ENCODE measurements at regions not wholly inside any gene's neighbourhood (a gene's known extent, or its start where the extent isn't known, plus 50 kb on each side); places are given as distances from the start of the nearest gene placed in this dataset.
"Not testable (repeated sequence)": the region's sequence is repeated elsewhere in the genome, so short reads cannot be mapped to it uniquely, and the experiment has no call there.

DNA sequence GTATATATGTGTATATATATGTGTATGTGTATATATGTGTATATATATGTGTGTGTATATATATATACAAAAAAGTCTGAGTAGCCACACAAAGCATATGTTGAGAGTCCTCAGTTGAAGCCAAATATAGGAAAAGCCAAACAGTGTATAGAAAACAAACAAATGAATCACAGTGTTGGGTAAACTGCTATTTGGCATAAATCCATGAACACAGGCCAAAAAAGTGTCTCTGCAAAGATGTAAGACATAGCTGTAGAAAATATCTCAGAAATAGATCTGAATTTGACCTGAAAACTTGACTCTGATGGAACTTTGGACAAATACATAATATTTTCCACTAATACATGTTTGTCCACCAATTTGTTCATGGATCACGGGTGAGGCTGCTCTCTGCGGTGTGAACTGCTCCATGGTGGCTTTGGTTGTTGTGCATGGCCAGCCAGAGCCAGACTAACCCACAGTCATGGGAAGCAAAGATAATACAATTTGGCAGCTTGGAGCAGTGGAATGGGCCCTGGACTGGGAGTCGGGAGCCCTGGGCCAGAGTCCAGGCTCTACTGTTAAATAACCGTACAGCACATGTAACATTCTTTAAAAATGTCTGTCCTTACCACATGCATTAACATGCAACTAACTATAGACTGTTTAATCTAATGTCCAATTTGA is 76.9 kb upstream of the EED start:
- DNase-seq (ENCODE audit: low spot score in 2 of 2) (no peak), FAIRE-seq (no peak)

DNA sequence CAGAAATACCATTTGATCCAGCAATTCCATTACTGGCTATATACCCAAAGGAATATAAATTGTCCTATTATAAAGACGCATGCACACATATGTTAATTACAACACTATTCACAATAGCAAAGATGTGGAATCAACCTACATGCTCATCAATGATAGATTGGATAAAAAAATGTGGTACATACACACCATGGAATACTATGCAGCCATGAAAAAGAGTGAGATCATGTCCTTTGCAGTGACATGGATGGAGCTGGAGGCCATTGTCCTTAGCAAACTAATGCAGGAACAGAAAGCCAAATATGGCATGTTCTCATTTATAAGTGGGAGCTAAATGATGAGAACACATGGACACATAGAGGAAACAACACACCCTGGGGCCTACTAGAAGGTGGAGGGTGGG is 78.3 kb upstream of the EED start:
- DNase-seq (ENCODE audit: low spot score in 2 of 2); FAIRE-seq: not testable (repeated sequence)

DNA sequence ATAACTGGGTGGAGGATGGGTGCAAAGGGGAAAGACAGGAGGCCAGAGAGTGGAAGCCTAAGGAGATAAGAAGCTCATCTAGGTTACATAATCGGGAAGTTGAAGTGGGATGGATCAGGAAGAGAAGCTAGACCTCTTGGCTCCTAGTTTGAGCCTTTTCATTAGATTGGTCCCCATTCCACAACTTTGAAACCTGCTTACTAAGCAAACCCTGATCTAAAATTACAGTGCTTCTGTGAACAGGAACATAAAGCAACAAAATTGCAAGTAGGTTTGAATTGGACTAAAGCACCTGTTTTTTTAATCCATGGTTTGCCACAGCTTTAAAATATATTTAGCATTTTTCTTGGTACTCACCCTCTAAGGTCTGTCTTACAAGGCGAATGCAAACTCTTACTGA is 80.4 kb upstream of the EED start:
- FAIRE-seq (no peak), DNase-seq (ENCODE audit: low spot score in 2 of 2) (no peak)

DNA sequence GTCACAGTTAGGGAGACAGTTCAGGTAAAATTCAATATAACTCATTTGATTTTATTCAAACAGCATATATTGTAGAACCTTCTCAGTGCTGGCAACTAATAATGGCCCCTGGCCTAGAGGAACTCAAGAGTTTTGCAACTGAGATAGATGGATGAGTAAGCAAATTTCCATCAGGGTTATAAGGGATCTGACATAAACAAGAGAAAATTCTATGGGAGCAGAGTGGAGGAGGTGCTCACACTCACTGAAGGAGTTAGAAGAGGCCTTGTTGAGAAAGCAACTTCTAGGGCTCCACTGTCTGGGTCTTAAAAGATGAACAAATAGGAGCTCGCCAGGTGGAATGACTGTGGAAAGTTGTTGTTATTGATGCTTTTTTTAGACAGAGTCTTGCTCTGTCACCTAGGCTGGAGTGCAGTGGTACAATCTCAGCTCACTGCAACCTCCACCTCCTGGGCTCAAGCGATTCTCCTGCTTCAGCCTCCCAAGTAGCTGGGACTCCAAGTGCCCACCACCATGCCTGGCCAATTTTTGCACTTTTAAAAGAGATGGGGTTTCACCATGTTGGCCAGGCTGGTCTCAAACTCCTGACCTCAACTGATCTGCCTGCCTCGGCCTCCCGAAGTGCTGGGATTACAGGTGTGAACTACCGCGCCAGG is 81.2 kb upstream of the EED start:
- DNase-seq (ENCODE audit: low spot score in 2 of 2); FAIRE-seq: not testable (repeated sequence)

DNA sequence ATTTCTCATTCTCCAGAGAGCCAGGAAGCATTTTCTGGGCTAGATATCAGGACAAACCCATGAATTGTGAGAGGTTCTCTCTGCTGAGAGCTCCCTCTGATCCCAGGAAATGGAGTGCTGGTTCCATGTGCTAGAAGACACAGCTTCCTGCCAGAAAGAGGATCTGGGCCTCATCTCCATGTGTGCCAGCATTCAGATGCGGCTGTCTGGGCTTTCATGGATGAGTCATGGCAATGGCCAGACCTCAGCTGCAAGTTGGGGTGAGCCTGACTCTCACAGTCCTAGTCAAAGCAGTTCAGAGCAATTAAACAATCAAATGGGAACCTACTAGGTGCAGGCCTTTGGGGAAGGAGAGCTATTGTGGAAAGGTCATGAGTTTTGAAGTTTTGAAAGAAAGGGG is 82.3 kb upstream of the EED start:
- DNase-seq (ENCODE audit: low spot score in 2 of 2) (peak in 1 of 2 donors; percentile 29), FAIRE-seq (no peak)

DNA sequence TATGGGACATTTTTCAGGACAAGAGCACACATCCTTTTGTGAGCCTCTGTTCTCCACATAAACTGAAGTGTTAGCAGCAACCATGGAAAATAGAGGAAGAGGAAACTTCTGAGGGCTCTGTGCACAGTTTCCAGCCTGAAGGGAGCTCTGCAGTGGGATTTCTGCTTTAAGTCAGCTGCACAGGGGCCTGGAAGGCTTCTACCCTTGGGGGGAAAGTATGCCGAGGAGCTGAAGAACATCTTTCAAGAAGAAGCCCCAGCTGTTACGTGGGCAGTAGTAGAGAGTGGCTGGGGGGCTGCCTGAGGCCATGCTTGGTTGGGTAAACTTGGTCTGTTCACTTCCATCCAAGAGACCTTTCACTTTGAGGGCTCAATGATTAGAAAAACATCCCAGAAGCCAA is 82.7 kb upstream of the EED start:
- FAIRE-seq, result no peak
- DNase-seq (ENCODE audit: low spot score in 2 of 2), result no peak

DNA sequence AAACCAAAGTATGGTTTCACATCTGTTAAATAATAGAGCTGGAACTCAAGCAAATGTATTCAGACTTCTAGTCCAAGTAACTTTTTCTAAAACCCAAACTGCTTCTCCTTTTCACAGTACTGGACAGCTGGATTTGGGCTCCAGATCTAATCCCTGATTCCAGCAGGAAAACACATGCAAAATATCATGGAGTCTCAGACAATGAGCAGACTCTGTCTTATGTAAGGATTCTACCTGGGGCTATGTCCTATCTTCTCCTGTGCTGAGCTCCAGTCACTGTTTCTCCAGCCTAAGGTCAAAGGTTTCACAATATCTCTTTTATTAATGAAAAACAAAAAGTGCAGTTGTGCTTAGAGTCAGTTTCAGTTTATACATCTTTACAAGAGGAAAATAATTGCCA is 83.2 kb upstream of the EED start:
- FAIRE-seq, result no peak
- DNase-seq (ENCODE audit: low spot score in 2 of 2), result no peak

DNA sequence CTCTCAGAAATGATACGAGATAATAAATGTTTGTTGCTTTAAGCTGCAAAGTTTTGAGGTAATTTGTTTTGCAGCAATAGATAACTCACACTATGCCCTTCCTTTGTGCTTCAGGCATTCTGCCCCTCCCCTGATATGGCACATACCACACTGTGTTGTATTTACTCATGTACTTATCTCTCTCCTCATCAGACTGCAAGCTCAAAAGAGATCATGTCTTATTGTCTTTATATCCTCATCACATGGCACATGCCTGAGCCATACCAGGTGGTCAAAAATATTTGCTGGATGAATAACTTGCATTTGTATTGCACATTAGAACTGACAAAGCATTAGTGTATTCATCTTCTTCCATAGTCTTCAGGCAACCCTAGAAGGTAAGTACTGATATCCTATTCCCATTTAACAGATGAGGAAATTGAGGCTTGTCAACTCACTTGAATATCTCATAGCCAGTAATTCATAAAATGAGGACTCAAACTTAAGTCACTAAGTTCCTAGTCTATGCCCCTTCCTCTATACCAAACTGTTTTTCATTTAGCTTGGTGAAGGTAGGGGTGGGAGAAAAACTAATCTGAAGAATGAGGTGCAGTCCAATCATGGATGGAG is 83.9 kb upstream of the EED start:
- FAIRE-seq (no peak), DNase-seq (ENCODE audit: low spot score in 2 of 2) (no peak)

DNA sequence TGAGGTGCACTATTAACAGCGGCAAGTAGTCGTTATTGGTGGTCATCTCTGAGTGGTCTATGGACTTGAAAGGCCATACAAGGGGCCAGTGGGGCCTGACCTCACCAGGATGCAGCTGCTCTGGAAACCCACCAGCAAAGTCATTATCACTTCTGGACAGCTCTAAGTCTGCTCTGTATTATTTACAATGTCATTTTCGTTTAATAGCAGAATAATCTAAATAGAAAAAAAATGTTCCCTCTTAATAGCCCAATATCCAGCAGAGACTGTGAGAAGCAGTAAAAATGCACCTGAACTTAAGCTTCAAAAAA is 85.0 kb upstream of the EED start:
- FAIRE-seq, result no peak
- DNase-seq (ENCODE audit: low spot score in 2 of 2), result no peak

DNA sequence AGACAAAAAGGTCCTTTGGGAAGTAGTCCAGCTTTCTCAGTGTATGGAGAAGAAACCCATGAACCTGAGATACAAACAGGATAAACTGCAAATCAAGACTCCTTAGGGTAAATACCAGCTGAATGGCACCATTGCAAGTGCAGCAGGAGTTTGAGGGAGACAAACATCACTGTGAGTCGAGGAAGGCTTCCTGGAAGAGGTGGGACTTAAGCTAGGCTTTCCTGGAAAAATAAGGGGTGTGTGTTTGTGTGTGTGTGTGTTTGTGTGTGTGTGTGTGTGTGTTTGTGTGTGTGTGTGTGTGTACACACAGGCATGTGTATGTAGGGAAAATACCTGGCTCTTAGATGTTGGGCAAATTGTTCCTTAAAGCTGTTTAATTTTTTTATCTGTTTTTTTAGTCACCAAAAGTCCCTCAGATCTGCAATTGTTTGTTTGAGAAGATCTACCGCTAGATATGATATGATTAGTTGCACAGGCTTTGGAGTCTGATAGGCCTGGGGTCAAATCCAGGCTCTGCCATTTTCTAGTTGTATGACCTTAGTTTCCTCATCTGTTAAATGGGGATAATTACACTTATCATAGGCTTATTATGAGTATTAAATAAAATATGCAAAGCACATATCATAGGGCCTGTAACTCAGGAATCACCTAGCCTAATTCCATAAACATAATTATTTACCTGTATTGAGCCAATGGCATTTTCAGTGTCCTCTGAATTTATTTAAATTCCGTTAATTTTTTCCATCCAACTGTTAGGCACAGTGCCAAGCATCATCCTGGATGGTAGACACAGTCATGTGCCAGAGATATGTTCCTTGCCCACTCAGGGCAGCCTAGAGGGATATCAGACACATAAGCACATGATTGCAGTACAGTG is 85.6 kb upstream of the EED start:
- no peak for FAIRE-seq
- DNase-seq (ENCODE audit: low spot score in 2 of 2), result no peak

DNA sequence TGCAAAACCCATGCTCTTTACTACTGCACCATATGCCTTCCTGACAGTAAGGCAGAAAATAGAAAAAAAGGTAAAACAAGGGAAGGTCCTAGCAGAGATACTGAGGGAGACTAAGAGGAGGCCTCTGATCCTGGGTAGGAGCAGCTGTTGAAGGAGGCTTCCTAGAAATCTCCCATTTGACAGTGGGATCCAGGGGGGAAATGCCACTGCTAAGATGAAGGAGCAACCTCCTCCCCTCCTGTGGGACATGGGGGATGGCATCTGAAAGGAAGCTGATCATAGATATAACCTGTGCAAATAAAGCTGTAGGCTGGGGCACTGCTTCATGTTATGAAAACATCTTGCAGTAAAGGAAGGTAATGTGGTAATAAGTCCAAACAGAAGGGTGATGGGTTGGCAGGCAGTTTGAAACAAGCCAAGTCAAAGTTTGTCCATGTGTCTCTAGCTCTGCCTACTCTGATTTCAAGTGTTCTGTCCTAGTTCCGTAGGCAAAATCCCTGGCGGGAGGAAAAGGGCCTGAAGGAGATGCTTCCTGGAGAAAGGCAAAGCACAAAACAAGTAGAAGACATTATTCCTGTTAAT is 86.7 kb upstream of the EED start:
- FAIRE-seq, result no peak
- no peak for DNase-seq (ENCODE audit: low spot score in 2 of 2)

DNA sequence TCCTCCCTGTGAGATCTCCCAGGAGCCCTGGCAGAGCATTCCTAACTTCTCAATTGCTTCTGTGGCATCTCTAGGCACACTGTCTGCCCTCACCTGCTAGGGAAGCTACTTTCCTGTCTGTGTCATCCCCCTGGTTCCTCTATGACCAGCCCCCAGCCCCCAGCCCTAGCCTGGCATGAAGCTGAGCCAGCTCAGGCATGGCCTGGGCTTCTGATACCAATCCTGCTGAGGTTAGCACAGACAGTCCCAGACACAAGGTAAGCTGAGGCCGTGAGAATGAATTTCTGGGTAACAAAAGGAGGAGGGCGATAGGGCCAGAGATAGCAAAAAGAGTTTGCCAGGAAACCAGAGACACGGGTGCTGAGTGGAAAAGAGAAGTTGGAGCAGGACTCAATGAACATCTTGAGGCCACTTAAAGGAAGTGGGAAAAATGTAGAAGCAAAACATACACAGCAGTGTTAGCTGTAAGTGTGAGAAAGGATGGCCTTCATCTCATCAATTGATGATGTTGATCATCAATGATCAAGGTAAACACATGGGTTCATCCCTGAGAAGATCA is 87.6 kb upstream of the PICALM start:
- FAIRE-seq (no peak), DNase-seq (ENCODE audit: low spot score in 2 of 2) (no peak)

DNA sequence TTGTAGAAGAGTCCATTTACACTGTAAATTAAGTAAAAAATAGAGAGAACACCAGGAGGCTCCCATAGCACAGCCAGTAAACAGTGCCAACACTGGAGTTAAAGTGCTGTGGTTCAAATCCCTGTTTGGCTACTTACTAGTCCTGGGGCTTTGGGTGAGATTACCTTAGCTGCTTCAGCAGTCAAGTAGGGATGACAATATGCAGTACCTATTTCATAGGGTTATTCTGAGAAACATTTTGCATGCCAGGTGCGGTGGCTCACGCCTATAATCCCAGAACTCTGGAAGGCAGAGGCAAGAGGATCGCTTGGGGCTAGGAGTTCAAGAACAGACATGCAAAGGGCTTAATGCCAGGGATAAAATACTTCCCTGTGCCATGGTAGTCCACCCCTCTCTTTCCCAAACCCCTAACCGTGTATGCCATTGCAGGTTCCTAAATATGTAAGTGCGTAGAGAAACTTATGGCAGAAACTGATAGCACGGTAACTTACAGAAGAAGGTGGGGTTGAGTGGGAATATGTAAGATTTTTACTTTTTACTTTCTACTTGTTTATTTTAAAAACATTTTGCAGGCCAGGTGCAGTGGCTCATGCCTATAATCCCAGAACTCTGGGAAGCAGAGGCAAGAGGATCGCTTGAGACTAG is 86.4 kb upstream of the PICALM start:
- no peak for FAIRE-seq
- no peak for DNase-seq (ENCODE audit: low spot score in 2 of 2)

DNA sequence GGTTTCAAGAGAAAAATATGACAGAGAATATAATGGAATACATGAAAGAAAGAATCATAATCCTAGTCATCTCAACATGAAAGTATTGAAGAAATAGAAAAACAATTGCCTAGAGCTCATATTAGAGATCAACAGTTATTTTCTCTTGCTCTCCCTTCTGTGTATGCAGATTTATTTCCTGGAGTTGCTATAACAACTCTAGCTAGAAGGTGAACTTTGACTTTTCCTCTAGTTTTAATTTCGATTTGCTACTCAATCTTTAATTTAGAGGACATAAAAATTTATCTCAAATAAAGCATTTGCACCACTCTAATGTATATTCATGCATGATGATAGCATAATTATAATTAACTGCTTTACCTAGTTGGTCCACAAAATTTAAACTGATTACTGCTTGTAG is 84.6 kb upstream of the PICALM start:
- DNase-seq (ENCODE audit: low spot score in 2 of 2) (no peak), FAIRE-seq (no peak)

DNA sequence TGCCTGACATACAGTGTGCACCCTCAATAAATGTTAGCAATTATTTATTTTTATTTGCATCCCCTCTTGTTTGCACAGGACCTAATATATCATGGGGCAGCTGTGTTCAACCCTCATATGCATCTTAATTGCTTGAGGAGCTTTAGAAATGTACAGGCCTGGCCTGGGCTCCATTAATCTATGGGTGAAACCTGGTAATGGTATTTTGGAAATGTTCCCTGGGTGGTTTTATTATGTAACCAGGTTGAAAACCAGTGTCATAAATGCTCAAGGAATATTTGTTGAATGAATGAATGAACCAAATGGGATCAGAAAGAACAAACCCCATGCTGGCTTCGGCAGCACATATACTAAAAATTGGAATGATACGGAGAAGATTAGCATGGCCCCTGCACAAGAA is 84.0 kb upstream of the PICALM start:
- DNase-seq (ENCODE audit: low spot score in 2 of 2) (no peak), FAIRE-seq (no peak)

DNA sequence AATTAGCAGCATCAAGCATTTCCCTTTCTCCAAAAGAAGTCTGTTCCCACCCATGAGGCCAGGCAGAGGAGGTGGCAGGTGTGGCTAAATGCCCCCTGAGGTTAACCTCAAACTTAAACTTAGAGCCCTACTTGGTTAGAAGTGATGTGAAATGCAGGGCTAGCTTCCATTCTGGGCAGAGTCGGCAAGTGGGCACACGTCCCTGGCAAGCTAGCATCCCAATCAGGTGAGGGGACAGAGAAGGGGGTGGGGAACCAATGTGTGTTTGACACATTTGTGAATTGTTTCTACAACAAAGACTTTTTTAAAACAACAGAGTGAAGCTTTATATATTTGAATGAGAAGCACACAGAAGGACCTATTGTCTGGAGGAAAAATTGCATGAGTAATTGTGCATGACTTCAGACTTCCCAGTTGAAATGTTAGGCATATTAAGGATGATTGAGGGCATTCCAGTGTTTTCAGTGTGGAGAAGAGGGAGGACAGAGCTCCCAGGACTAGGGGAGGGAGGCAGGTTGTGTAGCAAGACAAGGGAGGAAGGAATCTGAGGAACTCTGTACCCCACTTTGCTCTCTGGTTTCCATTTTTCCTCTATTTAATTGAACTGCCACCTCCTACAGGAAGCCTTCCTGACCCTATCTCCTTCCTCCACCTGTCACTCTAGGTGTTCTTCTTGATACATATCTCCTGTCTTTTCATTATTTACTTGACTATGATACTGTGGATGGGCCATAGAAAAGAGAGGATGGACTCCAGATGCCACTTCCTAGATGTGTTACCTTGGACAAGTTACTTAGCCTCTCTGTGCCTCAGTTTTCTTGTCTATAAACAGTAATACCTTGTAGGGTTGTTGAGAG is 83.3 kb upstream of the PICALM start:
- peak; percentile 77 for FAIRE-seq

DNA sequence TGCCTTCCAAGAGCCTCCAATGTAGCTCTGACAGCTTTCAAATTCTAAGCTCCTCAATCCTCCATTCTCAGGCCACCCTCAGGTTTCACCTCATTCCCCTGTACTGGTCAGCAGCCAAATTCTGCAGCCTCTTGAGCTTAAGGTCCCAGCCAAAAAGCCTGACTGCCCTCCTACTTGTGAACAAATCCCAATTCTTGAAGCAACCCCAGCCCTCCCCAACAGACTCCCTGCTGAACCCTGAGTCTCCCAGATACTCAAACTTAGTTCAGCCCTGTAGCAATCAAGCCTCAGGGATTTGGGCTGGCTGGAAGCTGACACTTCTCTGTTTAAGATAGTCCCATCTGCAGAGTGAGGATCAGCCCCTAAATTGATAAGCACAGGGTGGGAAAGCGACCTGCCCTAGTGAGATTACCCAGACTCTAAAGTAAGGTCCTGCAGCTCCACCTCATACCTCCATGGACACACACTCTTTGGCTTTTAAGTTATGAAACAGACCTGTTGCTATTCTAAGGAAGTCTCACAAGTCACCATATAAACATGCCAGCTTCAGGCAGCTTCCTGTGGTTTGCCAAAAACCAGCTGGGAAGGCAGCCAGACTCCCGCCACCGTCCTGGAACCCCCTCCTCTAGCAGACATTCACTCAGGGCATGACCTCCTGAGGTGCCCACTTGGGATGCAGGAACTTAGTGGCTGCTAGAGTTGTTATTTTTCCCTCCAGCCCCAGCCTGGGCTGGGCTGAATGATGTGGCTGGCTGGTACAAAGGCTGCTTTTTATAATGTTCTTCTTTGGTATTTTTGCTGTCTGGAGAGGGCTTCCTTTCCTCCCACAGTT is 82.5 kb upstream of the PICALM start:
- FAIRE-seq (no peak), DNase-seq (ENCODE audit: low spot score in 2 of 2) (no peak)

More for the DNA sequence above, 83.3 kb upstream of the PICALM start:
- DNase-seq (ENCODE audit: low spot score in 2 of 2), result no peak

DNA sequence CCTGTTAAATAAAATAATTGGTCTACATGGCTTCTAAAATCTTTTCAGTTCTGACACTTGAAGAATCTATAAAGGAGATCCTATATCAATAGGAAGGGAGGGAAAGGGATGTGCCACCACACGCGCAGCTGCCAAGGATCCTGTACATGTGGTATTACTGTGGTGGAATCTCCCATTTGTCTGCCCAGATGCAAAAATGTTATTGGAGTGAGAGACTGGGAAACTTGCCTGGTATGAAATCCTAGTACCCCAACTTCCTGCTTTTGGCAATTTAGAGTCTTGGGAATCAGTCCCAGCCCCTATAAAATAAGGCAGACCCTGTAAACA is 81.9 kb upstream of the PICALM start:
- DNase-seq (ENCODE audit: low spot score in 2 of 2) (no peak), FAIRE-seq (no peak)
